HG03378 (cell line): ENCODE measurements at regions not wholly inside any gene's neighbourhood (a gene's known extent, or its start where the extent isn't known, plus 50 kb on each side); places are given as distances from the start of the nearest gene placed in this dataset.

Source experiments
- ATAC-seq: cut with Tn5 transposase; IDR thresholded peaks from one replicate; pipeline ENCODE4 v1.9.1; 2021; ENCODE audit warnings: mild to moderate bottlenecking, moderate library complexity; ENCODE audit not compliant: unreplicated experiment

GRCh38 chr5:68447136-68447929, 231.8 kb downstream of the PIK3R1 start:
- ATAC-seq = no peak

DNA sequence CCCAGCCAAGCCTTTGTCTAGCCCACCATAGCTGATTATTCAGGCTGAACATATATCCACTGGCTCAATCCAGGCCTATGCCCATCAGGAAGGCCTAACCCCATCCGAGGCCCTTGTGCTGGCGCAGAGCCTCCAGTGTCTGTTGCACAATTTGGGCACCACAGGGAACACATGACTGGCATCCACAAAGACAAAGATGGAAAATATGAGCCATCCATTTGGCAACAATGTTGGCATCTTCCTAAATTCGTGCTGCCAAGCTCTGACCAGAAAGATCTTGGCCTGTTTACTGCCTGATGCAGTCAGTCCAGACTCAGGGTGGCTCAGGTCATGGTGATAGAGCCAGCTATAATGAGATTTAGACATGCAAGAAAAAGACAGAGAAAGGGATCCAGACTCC, 233.8 kb downstream of the PIK3R1 start:
- no peak for ATAC-seq

DNA sequence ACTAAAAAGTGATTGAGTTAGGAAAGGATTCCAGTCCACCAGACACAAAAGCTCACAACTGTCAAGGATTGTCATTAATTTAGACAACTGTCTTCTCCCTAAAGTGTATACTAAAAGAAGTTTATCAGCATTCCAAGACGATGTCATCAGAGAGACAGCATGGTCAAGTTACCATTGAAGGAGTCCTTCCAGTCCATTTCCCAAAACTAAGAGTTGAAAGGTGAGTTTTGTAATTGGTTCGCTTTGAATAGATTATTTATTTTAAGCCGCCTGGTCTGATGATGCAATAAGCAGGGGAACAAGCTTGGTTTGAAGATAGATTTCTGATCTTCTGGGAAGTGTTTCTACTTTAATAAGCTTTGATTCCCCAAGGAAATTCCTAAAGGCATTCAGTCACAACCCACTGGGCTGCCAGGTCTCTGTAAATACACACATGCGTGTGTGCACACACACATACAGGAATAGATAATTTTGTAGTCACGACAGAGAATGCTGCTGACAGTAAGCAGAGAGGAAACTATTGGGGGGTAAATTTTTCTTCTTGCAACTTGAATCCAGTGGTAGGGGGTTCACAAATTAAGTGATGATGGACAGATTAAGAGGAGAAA, 234.8 kb downstream of the PIK3R1 start:
- no peak for ATAC-seq

GRCh38 chr5:68452286-68452685, 236.7 kb downstream of the PIK3R1 start:
- no peak for ATAC-seq

- no peak for ATAC-seq
Observed at GRCh38 chr5:68454172-68454571, 238.6 kb downstream of the PIK3R1 start.

- ATAC-seq = no peak
Observed at GRCh38 chr5:68454766-68455165, 239.2 kb downstream of the PIK3R1 start.

GRCh38 chr5:68455216-68455615, 239.7 kb downstream of the PIK3R1 start:
- ATAC-seq = no peak

GRCh38 chr5:68456756-68457217, 241.2 kb downstream of the PIK3R1 start:
- no peak for ATAC-seq

DNA sequence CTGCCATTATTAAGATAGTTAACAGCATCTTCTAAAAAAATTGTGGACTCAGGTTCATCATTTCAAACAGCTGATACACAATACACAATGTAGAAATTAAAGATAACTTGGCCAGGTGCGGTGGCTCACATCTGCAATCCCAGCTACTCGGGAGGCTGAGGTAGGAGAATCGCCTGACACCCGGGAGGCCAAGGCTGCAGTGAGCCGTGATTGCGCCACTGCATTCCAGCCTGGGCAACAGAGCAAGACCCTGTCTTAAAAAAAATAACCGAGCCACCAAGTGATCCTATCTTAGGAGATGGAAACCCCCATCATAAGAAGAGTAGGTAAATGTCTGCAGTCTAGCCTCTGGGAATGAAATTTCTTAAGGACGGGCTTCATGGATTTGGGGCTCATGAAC, 241.7 kb downstream of the PIK3R1 start:
- ATAC-seq = no peak

GRCh38 chr5:68458416-68459021, 243.0 kb downstream of the PIK3R1 start:
- no peak for ATAC-seq

DNA sequence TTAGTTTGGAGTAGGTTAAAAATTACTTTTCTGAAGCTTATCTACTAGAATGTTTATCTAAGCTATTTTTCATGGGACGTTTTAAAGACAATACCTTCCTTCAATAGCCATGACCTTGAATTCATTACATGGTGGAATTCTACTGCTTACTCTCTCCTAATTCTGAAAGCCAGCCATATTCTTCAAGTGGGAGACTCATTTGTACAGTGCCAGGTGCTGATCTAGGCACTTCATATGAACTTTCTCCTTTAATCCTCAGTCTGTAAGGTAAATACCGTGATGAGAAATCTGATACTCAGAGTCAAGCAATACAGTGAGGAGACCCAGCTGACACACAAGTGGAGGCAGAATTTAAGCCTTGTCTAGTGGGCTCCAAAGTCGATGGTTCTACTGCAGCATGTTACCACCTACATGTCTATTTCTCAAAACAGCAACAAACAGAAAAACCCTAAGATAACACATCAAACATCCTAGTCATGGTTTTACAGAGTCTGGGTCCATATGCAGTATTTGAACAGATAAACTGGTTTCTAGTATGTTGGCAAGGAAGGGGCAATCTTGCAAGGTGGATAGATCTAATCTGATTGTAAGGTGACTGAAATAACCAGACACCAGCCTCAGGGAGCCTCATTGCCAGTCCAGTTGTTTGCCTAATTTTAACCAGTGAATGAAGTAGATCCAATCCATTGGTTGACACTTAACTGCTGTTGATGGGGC, 243.7 kb downstream of the PIK3R1 start:
- no peak for ATAC-seq

GRCh38 chr5:68459810-68460139, 244.2 kb downstream of the PIK3R1 start:
- ATAC-seq = no peak

GRCh38 chr5:68460147-68460798, 244.7 kb downstream of the PIK3R1 start:
- ATAC-seq = no peak

GRCh38 chr5:68463606-68464005, 248.1 kb downstream of the PIK3R1 start:
- no peak for ATAC-seq

GRCh38 chr5:68464424-68464823, 248.9 kb downstream of the PIK3R1 start:
- ATAC-seq = peak; percentile 48

DNA sequence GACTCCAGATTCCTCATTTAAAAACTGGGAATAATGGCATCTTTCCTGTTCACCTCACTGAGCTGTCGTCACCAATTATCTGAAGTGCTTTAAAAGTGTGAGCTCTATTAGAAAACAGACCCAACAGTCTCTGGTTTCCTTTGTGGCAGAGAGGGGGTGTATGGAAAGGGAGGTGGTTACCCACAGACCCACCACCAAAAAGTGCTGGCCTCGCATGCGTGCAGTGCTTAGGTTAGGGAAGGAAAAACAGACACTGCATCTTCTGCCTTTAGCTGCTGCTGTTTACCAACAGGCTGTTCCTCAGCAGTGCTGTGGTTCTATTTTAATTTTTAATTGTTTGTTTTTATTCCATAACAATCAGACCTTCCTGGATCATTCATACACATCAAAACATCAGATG, 249.6 kb downstream of the PIK3R1 start:
- ATAC-seq = no peak

DNA sequence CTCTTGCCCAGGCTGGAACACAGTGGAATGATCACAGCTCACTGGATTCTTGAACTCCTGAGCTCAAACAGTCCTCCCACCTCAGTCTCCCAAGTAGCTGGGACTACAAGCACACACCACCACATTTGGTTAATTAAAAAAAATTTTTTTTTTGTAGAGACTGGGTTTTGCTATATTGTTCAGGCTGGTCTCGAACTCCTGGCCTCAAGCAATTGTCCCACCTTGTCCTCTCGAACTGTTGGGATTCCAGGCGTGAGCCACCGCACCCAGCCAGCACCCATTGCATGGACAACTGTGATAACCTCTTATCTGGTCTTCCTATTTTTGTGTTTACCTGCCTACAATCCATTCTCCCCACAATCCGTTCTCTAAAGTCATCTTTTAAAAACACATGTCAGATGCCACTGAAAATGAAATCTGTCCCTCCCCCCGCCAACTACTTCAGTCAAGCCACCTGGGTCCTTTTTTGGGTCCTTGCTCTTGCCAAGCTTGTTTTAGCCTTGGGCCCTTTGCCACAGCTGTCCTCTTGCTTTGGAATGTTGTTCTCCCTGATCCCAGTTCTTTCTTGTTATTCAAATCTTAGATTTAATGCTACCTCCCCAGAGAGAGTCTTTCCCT, 250.5 kb downstream of the PIK3R1 start:
- no peak for ATAC-seq

DNA sequence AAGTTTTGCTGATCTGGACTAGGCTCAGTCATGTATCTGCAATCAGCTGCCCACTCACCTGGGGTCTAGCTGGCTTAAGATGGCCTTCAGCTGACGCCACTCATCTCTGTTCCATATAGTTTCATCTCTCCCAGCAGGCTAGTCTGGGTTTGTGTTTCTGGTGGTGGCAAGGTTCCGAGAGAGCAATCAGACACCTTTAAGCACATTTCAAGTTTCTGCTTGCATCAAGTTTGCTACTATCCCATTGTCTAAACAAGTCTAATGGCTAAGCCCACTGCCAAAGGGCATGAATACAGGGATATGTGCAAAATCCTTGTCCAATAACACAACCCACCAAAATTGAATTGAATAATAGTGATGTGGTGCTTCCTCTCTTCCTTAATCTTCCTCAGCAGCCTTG, 251.7 kb downstream of the PIK3R1 start:
- ATAC-seq = no peak

DNA sequence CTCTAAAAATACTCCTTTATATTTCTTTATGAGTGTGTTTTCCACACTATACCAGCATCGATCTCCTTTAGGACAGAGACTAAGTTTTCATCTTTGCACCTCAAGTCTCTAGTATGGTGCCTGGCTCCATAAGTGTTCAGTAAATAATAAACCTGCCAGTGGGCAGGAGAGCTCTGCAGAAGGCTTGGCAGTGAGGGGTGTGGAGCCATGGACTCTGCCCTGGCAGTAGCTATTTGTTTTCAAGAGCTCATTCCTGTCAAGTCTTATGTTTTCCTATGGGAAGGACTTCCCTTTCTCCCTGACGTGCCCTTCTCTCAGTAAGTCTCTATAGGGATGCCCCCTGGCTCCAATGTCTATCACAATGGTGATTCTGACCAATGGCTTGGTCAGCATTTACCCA, 252.2 kb downstream of the PIK3R1 start:
- ATAC-seq = no peak

GRCh38 chr5:68468322-68468721, 252.8 kb downstream of the PIK3R1 start:
- no peak for ATAC-seq
